NCI-H524 (cell line): ENCODE measurements at regions not wholly inside any gene's neighbourhood (a gene's known extent, or its start where the extent isn't known, plus 50 kb on each side); places are given as distances from the start of the nearest gene placed in this dataset.

Experiments
- DNase-seq, 2 experiments: peaks; one replicate each; lab custom pipeline; 2025; lab: John Stamatoyannopoulos, UW

DNA sequence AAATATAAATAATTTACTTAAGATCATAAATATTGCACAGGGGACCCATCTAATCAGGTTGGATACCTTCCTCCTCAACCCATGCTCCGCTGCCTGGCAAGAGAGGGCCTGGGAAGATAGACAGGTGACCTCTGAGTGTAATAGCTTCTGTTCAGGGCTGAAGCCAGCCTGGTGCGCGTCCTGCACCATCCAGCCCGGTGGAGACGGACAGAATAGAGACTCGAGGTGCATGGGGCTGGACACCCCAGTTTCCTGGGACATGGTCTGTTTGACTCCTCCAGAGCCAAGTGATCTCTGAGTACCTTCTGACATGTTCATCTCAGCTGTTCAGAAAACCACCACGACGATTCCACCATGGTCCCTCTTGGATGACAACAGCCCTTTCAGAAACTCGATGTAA, 209.3 kb upstream of the MYT1L start:
- no peak for DNase-seq

DNA sequence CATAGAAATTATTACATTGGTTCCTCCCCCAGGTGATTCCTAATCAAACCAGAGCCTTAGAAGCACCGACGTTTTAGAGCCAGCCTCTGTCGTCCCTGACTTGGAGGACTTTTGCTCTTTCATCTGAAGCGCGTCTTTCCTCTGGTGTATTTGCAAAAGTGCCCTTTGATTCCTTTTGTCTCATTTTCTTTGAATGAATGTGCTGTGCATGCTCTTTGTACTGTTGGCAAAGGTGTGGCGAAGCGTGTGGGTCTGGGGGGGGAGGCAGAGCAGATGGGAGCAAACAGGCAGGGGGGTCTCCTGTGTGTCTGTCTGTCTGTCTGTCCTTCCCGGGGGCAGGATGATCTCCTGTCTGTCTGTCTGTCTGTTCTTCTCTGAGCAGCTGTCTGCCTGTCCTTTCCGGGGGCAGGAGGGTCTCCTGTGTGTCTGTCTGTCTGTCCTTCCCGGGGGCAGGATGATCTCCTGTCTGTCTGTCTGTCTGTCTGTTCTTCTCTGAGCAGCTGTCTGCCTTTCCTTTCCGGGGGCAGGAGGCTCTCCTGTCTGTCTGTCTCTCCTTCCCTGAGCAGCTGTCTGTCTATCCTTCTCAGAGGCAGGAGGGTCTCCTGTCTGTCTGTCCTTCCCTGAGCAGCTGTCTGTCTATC, 205.5 kb upstream of the MYT1L start:
- no peak for DNase-seq

DNA sequence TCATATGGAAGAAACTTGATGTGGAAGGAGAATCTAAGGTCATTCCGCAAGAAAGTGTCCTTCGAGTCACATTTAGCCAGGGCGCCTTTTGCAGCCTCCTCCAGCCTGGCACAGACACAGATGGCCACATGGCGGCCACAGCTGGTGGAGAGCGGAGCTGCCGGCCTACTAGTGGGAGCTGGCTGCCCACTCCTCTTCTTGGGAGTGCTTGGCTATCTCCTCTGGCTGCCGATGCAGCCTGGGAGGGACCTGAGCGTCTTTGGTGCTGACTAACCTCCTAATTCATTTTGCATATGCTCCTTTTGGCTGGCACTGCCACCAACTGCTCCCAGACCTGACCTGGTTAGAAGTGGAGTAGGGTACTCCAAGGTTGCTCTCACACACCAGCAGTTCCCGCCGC, 199.3 kb upstream of the MYT1L start:
- DNase-seq, result peak; percentile 39 to 76

DNA sequence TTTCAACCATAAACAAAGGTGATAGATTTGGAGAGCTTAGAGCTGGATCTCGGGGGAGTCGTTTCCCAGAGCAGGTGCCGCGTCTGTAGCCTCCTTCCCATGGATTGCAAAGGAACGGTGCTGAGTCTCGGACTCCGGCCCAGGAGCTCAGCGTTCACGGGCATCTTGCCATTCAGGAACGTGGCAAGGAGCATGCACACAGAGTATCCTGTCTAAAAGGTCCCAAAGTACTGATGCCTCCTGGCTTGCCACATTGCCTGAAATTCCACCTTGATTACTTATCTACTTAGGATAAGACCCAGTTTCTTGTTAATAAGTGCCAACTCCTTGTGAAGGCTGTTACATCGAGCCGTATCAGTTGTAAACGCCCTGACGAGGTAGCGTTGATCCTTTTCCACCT, 197.8 kb upstream of the MYT1L start:
- no peak for DNase-seq

DNA sequence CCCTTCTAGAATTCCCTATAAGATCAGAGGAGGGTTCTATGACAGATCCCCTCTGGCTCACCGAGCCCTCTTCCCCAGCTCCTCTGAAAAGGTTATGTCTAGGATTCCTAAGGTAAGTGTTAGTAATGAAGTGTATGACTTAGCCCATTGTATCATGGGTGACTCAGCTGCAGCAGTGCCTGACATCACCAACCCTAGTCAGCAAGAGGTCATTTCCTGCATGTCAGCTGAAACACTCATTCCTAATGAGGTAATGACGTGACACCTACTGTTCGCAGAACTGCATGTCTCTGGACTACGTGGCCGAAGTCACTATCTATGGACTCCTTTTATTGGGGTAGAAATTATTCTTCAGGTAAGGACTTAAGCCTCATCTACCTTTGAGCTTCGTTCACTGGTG, 196.1 kb upstream of the MYT1L start:
- no peak for DNase-seq

- DNase-seq, result peak in 1 of 2 experiments; percentile 22
Observed at GRCh38 chr2:2524348-2524941, 193.4 kb upstream of the MYT1L start.

DNA sequence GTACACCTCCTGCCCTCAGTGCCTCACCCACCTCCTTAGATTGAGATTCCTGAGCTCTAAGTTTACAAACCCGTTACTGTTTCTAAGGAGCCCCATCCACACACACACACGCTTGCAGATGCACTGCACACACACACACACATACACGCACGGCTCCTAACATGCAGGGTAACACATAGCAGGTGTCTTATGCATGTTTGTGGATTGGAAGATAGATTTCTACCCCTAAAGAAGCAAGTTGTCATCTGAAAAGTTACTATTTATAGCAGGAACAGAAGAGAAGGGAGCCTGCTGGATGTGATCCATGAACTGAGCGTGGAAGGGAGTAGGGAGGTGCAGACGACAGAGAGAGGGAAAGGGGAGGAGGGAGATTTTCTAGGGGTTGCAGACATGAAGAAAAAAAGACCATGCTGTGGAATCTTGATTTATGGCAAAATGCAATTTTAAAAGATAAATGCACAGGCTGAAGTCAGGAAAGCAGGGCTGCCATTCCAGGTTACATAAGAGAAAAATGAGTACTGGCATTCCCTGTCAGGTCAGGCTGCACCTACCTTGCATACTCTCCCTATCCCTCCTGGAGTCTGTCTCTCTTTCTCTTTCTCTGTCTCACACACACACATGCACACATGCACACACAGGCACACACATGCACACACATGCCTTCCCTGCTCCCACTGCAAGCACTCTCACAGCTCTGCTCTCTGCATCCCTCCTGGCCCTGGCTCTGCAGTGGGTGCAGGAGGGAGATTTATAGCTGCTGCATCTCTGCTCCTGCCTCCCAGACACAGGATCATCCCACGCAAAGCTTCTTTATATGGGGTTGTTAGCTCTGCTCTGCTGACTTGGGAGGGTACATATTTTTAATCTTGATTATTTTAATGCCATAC, 192.6 kb upstream of the MYT1L start:
- no peak for DNase-seq

GRCh38 chr2:2520401-2520811, 189.3 kb upstream of the MYT1L start:
- DNase-seq, result no peak

DNA sequence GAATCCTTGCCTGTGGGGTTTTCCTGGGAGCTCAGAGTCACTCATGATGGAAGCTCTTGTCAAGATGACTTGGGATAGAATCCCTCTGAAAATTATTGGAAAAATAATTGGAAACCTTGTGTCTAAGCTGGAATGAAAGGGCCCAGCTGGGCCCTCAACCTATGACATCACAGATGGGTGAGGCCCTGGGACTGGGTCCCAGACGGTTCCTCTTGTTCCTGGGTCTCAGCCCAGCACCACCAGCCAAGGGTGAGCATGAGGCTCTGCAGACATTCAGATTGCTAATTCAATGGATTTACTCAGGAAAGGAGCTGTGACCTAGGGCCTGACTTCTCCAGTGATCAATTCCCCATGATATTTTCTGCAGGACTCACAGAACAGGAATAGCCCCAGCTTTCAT, 188.3 kb upstream of the MYT1L start:
- no peak for DNase-seq

DNA sequence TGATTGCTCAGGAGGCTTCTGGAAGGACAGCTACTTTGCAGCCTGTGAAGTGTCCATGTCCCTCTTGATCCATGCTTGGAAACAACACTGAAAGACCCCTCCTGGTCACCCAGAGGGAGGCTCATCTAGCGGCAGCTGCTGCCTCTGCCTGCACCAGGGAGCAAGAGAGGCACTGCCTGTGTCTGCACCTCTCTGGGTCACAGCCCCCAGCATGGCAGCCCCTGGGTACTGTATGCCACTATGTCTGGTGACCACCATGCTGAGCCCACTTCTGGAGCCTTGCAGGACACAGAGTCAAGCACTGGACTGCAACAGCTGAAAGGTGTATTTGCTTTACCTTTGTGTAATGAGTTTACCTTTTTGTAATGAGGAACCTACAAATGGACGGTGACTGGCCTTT, 186.3 kb upstream of the MYT1L start:
- no peak for DNase-seq

DNA sequence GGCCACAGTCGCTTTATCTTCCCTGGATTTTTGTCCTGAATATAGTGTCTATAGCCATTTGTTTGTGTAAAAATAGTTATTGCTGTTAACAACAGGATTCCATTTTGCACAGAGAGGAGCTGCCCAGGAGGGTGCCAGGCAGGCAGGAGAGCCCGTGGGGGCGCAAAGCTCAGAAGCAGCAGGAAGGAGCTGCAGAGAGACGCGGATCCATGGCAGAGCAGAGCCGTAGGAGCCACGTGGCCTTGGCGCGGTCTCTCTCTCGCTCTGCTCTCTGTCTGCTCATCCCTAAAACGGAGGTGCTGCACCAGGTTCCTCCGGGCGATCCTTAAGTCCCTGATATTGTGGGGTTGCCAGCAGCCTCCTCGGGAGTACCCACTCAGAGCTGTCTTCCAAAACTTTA, 185.3 kb upstream of the MYT1L start:
- no peak for DNase-seq

GRCh38 chr2:2512931-2513330, 181.9 kb upstream of the MYT1L start:
- DNase-seq, result no peak

GRCh38 chr2:2507417-2507997, 176.4 kb upstream of the MYT1L start:
- DNase-seq, result peak; percentile 15 to 73

DNA sequence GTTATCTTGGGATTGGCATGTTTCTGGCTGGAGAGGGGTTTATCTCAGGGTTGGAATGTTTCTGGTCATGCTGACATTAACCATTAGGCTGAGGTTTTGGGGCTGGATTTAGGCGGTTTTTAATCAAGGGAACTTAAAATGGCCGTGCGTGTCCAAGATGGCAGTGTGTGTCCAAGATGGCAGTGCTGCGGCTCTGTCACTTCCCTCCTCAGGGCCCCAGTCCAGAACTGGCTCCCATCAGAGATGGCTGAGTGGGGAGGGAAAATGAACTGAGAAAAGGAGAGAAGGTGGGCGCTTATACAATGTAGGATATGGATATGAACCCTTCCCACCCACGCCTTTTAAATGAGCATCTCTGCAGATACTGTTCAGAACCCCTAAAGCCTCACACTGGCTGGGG, 175.5 kb upstream of the MYT1L start:
- DNase-seq, result no peak

DNA sequence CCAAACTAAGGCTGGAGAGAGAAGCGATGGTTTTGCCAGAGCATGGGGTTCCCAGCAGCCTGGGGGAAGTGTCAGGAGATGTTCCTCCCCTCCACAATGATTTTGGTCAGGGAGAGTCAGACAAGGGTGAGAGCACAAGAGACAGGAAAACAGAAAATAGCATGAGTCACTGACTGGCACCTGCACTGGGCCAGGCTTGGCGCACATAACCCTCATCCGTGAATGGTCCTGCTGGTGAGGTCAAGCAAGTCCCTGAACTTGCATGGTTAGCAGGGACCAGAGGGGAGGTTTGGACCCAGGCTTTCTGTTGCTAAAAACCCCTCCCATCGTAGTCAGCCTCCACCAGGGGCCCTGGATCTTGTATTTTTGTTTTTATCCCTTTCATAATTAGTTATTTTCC, 174.5 kb upstream of the MYT1L start:
- no peak for DNase-seq

DNA sequence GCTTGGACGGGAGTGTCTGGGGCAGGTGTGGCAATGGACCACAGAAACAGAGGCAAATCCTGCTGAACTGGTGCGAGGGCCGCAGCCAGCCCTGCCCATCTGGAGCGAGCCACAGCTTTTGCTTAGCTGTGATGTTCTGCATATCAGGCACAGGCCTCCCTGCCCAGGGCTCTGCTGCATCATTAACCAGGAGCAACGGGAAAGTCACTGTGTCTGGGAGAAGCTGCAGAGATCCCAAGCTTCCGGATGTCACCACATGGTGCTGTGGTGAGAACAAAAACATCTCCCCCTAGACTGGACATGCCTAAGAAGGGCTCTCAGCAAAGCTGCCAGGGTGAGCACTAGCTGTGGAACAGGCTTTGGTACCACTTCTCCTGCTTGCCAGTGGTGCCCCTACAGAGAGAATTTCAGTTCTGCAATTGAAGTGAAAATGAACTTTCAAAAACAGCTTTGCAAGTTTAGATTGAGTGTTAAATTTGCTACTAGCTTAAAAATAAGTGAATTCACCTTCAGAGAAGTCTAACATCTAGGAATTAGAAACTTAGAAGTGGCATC, 172.9 kb upstream of the MYT1L start:
- DNase-seq, result no peak

DNA sequence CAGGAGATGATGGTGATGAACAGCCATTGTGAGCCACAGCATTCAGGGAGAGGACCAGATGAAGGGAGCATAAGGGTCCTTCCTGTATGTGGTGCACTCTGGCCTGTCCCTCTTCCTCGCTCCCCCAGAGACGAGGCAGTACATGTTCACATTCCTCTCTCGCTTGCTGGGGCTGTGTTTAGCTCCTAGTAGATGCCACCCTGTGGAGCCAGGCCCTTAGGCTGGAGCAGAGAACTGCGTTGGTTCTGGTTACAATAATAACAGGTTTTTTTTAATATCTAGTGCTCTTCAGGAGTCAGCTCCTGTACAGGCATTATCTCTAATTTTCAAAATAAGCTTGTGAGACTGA, 171.1 kb upstream of the MYT1L start:
- no peak for DNase-seq

DNA sequence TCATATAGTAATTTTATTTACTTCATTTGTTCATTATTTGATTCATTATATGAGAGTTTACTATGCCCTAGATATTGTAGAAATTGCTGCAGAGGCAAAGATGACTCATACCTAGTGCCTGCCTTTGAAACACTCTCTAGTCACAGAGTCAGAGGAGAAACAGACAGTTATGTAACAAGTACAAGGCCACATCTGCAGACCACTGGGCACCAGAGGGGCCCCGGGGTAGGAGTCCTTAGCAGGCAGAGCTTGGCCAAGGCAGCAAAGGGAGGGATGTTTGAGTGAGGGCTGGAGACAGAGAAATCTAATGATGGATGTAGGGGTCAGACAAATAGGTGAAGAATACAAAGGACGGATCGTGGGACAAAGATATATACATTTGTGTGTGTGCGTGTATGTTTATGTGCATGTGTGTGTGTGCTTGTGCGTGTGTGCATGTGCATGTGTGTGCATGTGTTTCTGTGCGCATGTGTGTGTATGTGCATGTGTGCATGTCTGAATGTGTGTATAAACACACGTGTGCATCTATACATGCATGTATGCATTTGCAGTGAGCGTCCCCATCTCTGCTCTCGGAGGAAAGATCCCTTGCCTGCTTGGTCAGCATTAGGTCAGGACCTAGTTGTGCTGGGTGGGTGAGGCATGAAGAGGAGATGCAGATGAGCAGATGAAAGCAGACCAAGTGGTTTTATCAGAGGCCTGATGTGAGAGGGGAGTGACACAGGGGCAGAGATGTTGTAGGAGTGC, 170.6 kb upstream of the MYT1L start:
- no peak for DNase-seq

DNA sequence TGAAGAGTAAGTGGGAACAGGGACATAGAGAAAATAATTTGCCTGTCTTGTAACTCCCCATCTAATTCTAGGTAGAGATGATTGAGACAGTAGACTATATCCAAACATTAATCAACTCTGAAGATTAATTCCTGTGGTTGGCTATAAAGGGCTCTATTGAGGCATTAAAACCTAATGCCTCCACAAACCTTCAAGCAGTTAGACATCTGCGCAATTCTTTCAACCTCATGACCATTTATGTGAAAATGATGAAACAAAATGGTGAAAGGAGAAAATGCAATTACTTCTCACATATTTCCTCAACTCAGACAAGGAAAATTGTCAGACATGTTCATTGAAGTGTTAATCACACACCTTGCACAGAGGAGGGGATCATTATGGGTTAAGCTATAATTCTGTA, 164.5 kb upstream of the MYT1L start:
- DNase-seq, result no peak

GRCh38 chr2:2493496-2493895, 162.4 kb upstream of the MYT1L start:
- no peak for DNase-seq

GRCh38 chr2:2492800-2493199, 161.7 kb upstream of the MYT1L start:
- DNase-seq, result no peak

DNA sequence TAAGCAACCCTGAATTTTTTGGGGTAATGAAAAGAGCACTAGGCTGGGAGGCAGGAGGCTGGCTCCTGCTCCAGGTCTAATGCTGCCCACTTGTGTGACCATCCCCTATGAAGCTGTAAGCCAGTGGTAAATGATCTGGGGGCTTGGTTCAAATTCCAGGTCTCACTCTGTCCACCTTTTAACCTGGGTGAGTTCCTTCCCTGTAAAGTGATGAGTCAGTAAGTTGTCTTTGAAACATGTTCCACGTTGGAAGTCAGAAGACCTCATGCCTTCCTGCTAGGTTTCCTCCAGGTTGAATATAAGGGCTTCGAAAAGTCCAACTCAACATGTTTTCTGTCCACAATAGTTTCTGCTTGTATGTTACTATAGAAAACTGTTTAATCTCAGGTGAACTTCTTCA, 160.9 kb upstream of the MYT1L start:
- no peak for DNase-seq
